Mesenchymal stem cell (in vitro differentiated cells and primary cell): ENCODE measurements at regions not wholly inside any gene's neighbourhood (a gene's known extent, or its start where the extent isn't known, plus 50 kb on each side); places are given as distances from the start of the nearest gene placed in this dataset.

ENCODE experiments used
- DNase-seq: peaks from one replicate; pipeline ENCODE4 v3.0.0-alpha.2; 2013
- H2AFZ ChIP-seq: one replicate; pipeline ENCODE4 v1.6.1; 2013; ENCODE audit warnings: low read depth, mild to moderate bottlenecking, control low read depth, inconsistent platforms, low read length, moderate library complexity
- H2AK5ac ChIP-seq: 2 replicates; pipeline ENCODE4 v1.6.1; 2013; ENCODE audit warnings: low read length, moderate library complexity, mild to moderate bottlenecking, inconsistent platforms; ENCODE audit not compliant: severe bottlenecking
- H2BK120ac ChIP-seq: one replicate; pipeline ENCODE4 v1.6.1; 2013; ENCODE audit warnings: low read depth, mild to moderate bottlenecking, inconsistent platforms, low read length, moderate library complexity
- H2BK12ac ChIP-seq, 2 experiments: one replicate each; pipeline ENCODE4 v1.6.1; 2013; ENCODE audit warnings: inconsistent platforms in 2 of 2, low read length in 2 of 2, mild to moderate bottlenecking in 2 of 2, moderate library complexity in 2 of 2, control low read depth in 1 of 2
- H2BK15ac ChIP-seq: one replicate; pipeline ENCODE4 v1.6.1; 2013; ENCODE audit warnings: mild to moderate bottlenecking, low read depth, inconsistent platforms; ENCODE audit not compliant: poor library complexity, severe bottlenecking
- H2BK5ac ChIP-seq: 2 replicates; pipeline ENCODE4 v1.6.1; 2013; ENCODE audit warnings: low read depth, mild to moderate bottlenecking, low read length, control low read depth, inconsistent platforms; ENCODE audit not compliant: poor library complexity, severe bottlenecking
- H3K14ac ChIP-seq, 2 experiments: one replicate each; pipeline ENCODE4 v1.6.1; 2013; ENCODE audit warnings: inconsistent platforms in 2 of 2, low read length in 2 of 2, control low read depth in 1 of 2, mild to moderate bottlenecking in 1 of 2, moderate library complexity in 1 of 2
- H3K18ac ChIP-seq, 2 experiments: one replicate each; pipeline ENCODE4 v1.6.1; 2013; ENCODE audit warnings: inconsistent platforms in 2 of 2, low read length in 2 of 2, control low read depth in 1 of 2, low read depth in 1 of 2, mild to moderate bottlenecking in 1 of 2
- H3K23ac ChIP-seq, 2 experiments: one replicate each; pipeline ENCODE4 v1.6.1; 2013; ENCODE audit warnings: inconsistent platforms in 2 of 2, low read length in 2 of 2, mild to moderate bottlenecking in 2 of 2, moderate library complexity in 2 of 2, control low read depth in 1 of 2
- H3K27ac ChIP-seq: 2 replicates; pipeline ENCODE4 v1.5.1; 2013; ENCODE audit warnings: mild to moderate bottlenecking, moderate library complexity, low read length, control low read depth, inconsistent platforms; ENCODE audit not compliant: poor library complexity, severe bottlenecking
- H3K27me3 ChIP-seq, 2 experiments: 2 replicates each; pipeline versions ENCODE4 v1.6.1 to v1.7.0; 2013; ENCODE audit warnings: low read length in 2 of 2, mild to moderate bottlenecking in 2 of 2, moderate library complexity in 2 of 2, control low read depth in 1 of 2, inconsistent platforms in 1 of 2; ENCODE audit not compliant: control insufficient read depth in 1 of 2, insufficient read depth in 1 of 2
- H3K36me3 ChIP-seq, 2 experiments: 2 replicates each; pipeline versions ENCODE4 v1.6.1 to v1.7.0; 2013; ENCODE audit warnings: low read length in 2 of 2, control low read depth in 1 of 2, inconsistent platforms in 1 of 2, low read depth in 1 of 2, mild to moderate bottlenecking in 1 of 2; ENCODE audit not compliant: insufficient read depth in 2 of 2, control insufficient read depth in 1 of 2
- H3K4ac ChIP-seq, 2 experiments: one replicate each; pipeline ENCODE4 v1.6.1; 2013; ENCODE audit warnings: inconsistent platforms in 2 of 2, low read length in 2 of 2, mild to moderate bottlenecking in 2 of 2, moderate library complexity in 2 of 2, control low read depth in 1 of 2, low read depth in 1 of 2
- H3K4me1 ChIP-seq: 2 replicates; pipeline ENCODE4 v1.6.1; 2013; ENCODE audit warnings: low read depth, low read length, control low read depth; ENCODE audit not compliant: control insufficient read depth, insufficient read depth
- H3K4me2 ChIP-seq: 2 replicates; pipeline ENCODE4 v1.6.1; 2013; ENCODE audit warnings: low read length, mild to moderate bottlenecking, inconsistent platforms; ENCODE audit not compliant: poor library complexity, severe bottlenecking
- H3K4me3 ChIP-seq, 2 experiments: 2 replicates each; pipeline versions ENCODE4 v1.5.1 to v1.7.0; 2013; ENCODE audit warnings: low read length in 2 of 2, mild to moderate bottlenecking in 2 of 2, control low read depth in 1 of 2, low read depth in 1 of 2; ENCODE audit not compliant: insufficient read depth in 1 of 2
- H3K79me1 ChIP-seq: replicated peaks from 2 replicates; pipeline ENCODE4 v1.6.1; 2013; ENCODE audit warnings: mild to moderate bottlenecking, control low read depth, low read length, inconsistent platforms; ENCODE audit not compliant: poor library complexity, severe bottlenecking
- H3K9ac ChIP-seq: 2 replicates; pipeline ENCODE4 v1.7.0; 2013; ENCODE audit warnings: mild to moderate bottlenecking, low read length, moderate library complexity
- H3K9me3 ChIP-seq: 2 replicates; pipeline ENCODE4 v1.7.0; 2013; ENCODE audit warnings: mild to moderate bottlenecking, low read length; ENCODE audit not compliant: control insufficient read depth
- H4K8ac ChIP-seq: one replicate; pipeline ENCODE4 v1.6.1; 2013; ENCODE audit warnings: inconsistent platforms, mild to moderate bottlenecking, low read length, moderate library complexity
- H4K91ac ChIP-seq: one replicate; pipeline ENCODE4 v1.6.1; 2013; ENCODE audit warnings: mild to moderate bottlenecking, low read length, inconsistent platforms
- whole genome bisulfite sequencing: methylation state at CpG from one replicate; pipeline ENCODE4 v1.1.7; 2013; ENCODE audit warnings: mixed read lengths; 5-methylcytosine and 5-hydroxymethylcytosine counted together

DNA sequence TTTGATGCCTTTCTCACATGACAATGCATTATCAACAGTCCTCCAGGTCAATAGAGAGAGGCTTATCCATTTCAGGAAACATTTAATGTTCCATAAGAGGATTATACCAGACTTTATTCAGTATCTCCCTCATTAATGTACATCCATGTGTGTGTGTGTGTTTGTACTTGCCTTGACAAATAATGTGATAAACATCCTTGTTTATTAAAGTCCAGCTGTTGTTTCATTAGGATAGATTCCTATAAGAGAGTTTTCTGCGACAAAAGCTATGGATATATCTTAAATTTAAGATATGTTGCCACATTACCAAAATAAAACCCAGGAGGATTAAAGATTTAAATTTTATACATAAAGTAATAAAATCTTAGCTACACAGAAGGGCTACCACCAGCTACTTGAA lies 492.6 kb downstream of the TOX3 start:
- H3K4me3 ChIP-seq, result no peak overlapping the region
- peaks cover 8% of the 10 kb centered on the region for H3K9me3 ChIP-seq
- no CpG with 5 or more reads among the region's 1 CpG for WGBS
- H4K8ac ChIP-seq, result no peak overlapping the region
- no peak for DNase-seq
- no peak overlapping the region for H3K14ac ChIP-seq
- no peaks in the 10 kb centered on the region for H3K79me1 ChIP-seq
- no peak overlapping the region for H2AFZ ChIP-seq
- no peak overlapping the region for H2BK15ac ChIP-seq
- H2BK5ac ChIP-seq, result no peak overlapping the region
- no peak overlapping the region for H4K91ac ChIP-seq
- H3K4me2 ChIP-seq, result no peak overlapping the region
- H2BK120ac ChIP-seq, result no peak overlapping the region
- H3K27me3 ChIP-seq, result no peaks in the 10 kb centered on the region
- no peaks in the 10 kb centered on the region for H3K4me1 ChIP-seq
- no peaks in the 10 kb centered on the region for H3K36me3 ChIP-seq
- no peak overlapping the region for H2BK12ac ChIP-seq
- H3K4ac ChIP-seq, result no peak overlapping the region
- H3K23ac ChIP-seq, result no peak overlapping the region
- H3K18ac ChIP-seq, result no peak overlapping the region
- no peak overlapping the region for H3K27ac ChIP-seq
- H3K9ac ChIP-seq, result no peak overlapping the region
- no peak overlapping the region for H2AK5ac ChIP-seq

DNA sequence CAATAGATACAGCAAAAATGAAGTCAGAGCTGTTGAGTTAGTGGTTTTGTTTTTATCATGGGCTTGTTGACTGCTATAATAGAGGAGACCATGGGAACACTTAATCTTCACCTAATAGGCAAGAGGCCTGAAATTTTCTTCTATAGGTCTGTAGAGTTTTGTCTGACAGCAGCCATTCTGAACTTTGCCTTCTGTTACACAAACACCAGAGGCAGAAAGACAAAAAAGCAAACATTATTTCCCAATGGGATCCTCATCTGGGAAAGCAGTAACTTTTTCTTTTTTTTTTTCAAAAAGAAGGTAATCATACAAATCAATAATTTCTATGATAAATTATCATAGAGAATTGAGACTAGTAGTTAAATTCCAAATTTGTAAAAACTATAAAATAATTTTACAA lies 494.1 kb downstream of the TOX3 start:
- no peaks in the 10 kb centered on the region for H3K36me3 ChIP-seq
- H2BK12ac ChIP-seq, result no peak overlapping the region
- no peaks in the 10 kb centered on the region for H3K4me1 ChIP-seq
- no peak overlapping the region for H3K23ac ChIP-seq
- no peaks in the 10 kb centered on the region for H3K79me1 ChIP-seq
- no peaks in the 10 kb centered on the region for H3K27me3 ChIP-seq
- no peak overlapping the region for H3K4ac ChIP-seq
- peaks cover 9% of the 10 kb centered on the region for H3K9me3 ChIP-seq
- no peak overlapping the region for H3K27ac ChIP-seq
- H2AK5ac ChIP-seq, result no peak overlapping the region
- no peak overlapping the region for H4K8ac ChIP-seq
- no peak overlapping the region for H2BK120ac ChIP-seq
- H3K4me3 ChIP-seq, result no peak overlapping the region
- H2AFZ ChIP-seq, result no peak overlapping the region
- no peak overlapping the region for H2BK15ac ChIP-seq
- no peak overlapping the region for H3K14ac ChIP-seq
- no peak overlapping the region for H4K91ac ChIP-seq
- H2BK5ac ChIP-seq, result no peak overlapping the region
- no peak overlapping the region for H3K9ac ChIP-seq
- H3K18ac ChIP-seq, result no peak overlapping the region
- no peak for DNase-seq
- H3K4me2 ChIP-seq, result no peak overlapping the region

DNA sequence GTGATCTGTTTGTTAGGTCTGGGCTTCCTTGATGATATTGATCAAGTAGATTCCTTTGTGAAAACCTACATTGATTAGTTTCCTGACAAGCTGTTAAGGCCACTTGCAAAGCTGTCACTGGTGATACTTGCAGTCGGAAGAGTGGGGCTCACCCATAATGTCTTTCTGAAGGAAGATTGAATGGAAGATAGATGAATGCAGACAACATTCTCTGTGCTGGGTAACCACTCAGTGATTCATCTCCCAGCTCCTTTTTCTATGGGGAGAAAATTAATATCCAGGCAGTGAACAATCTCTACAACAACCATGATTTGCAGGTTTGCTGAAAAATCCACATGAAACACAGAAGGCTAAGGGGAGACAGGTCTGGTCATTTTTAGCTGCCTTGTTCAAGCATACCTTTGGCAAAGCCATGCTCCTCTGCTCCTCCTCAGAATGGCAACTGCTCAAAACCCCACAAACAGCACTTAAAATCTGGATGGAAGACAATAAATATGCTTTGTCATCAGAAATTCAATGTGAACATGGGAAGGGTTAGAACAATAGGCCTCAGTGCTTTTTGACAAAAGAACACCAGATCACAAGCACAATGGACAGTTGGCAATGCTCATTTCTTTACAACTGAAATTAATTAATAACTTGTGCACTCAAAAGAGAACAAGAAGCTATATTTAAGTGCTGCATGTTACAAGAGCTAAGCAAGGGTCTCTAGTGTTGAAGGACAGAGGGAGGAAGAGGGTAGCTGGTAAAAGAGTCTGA lies 495.4 kb downstream of the TOX3 start:
- H3K79me1 ChIP-seq, result no peaks in the 10 kb centered on the region
- H4K91ac ChIP-seq, result no peak overlapping the region
- H2BK12ac ChIP-seq, result no peak overlapping the region
- no peak overlapping the region for H2BK120ac ChIP-seq
- H4K8ac ChIP-seq, result no peak overlapping the region
- H3K23ac ChIP-seq, result no peak overlapping the region
- H2AFZ ChIP-seq, result no peak overlapping the region
- no peaks in the 10 kb centered on the region for H3K36me3 ChIP-seq
- no peak overlapping the region for H3K9ac ChIP-seq
- no peak for DNase-seq
- no peak overlapping the region for H3K4me2 ChIP-seq
- no peak overlapping the region for H3K4ac ChIP-seq
- H3K18ac ChIP-seq, result no peak overlapping the region
- H3K27me3 ChIP-seq, result no peaks in the 10 kb centered on the region
- WGBS, result 77% methylated on average over 1 of the region's 1 CpG
- H2BK5ac ChIP-seq, result no peak overlapping the region
- peaks cover 18% of the 10 kb centered on the region for H3K9me3 ChIP-seq
- H3K27ac ChIP-seq, result no peak overlapping the region
- no peaks in the 10 kb centered on the region for H3K4me1 ChIP-seq
- H2AK5ac ChIP-seq, result no peak overlapping the region
- H2BK15ac ChIP-seq, result no peak overlapping the region
- H3K4me3 ChIP-seq, result no peak overlapping the region
- no peak overlapping the region for H3K14ac ChIP-seq

DNA sequence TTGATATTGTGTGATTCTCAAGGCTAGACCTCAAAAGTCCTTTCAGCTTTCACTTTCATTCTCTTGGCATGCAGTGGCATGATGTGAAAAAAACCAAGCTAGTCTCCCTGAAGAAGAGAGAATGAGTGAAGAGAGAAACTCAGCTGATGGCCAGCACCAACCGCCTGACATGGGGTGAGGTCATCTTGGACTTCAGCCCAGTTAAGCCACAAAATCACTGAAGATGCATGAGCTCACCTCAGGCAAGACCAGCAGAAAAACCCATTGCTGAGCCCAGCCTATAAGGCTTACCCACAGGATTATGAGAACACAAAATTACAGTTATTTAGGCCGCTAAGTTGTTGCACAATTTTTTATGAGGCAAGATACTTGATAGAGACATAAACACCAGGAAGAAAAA lies 496.5 kb downstream of the TOX3 start:
- Histone ChIP-seq H3K4me1 (no peaks in the 10 kb centered on the region), H3K23ac (no peak overlapping the region), H3K9me3 (peaks cover 21% of the 10 kb centered on the region), H4K8ac (no peak overlapping the region), H3K36me3 (no peaks in the 10 kb centered on the region), H2BK5ac (no peak overlapping the region), H3K4me3 (no peak overlapping the region), H3K27ac (no peak overlapping the region), H3K9ac (no peak overlapping the region), H3K79me1 (no peaks in the 10 kb centered on the region), H3K4me2 (no peak overlapping the region), H2AFZ (no peak overlapping the region), H3K4ac (no peak overlapping the region), H2BK12ac (no peak overlapping the region), H3K14ac (no peak overlapping the region), H2BK120ac (no peak overlapping the region), H3K27me3 (no peaks in the 10 kb centered on the region), H2BK15ac (no peak overlapping the region), H4K91ac (no peak overlapping the region), H2AK5ac (no peak overlapping the region), H3K18ac (no peak overlapping the region)
- peak; percentile 29 for DNase-seq
- WGBS, result 70% methylated on average over 1 of the region's 2 CpGs
